Suprapubic skin (tissue), 4 donors: ENCODE measurements at regions not wholly inside any gene's neighbourhood (a gene's known extent, or its start where the extent isn't known, plus 50 kb on each side); places are given as distances from the start of the nearest gene placed in this dataset.

Source experiments
- DNase-seq, 2 donors: peaks; one replicate each; pipeline ENCODE4 v3.0.0-alpha.2; 2019; ENCODE audit warnings: low spot score in 2 of 2
- H3K27ac ChIP-seq: fragments of 200-600 bp; sonication (generic); one replicate; pipeline ENCODE4 v1.5.1; 2019
- H3K27me3 ChIP-seq: fragments of 200-600 bp; sonication (generic); one replicate; pipeline ENCODE4 v1.5.1; 2019
- H3K36me3 ChIP-seq: fragments of 200-600 bp; sonication (generic); one replicate; pipeline ENCODE4 v1.5.1; 2019
- H3K4me1 ChIP-seq: fragments of 200-600 bp; sonication (generic); one replicate; pipeline ENCODE4 v1.5.1; 2019
- H3K4me3 ChIP-seq: fragments of 200-600 bp; sonication (generic); one replicate; pipeline ENCODE4 v1.5.1; 2019; ENCODE audit warnings: mild to moderate bottlenecking
- H3K9me3 ChIP-seq: fragments of 200-600 bp; sonication (generic); one replicate; pipeline ENCODE4 v1.5.1; 2019
- CTCF ChIP-seq, 2 donors: fragments of 200-600 bp in 1 of 2; fragments of 450-650 bp in 1 of 2; sonication (generic) in 1 of 2; IDR thresholded peaks; one replicate each; pipeline ENCODE4 v1.5.1; 2016 to 2019; ENCODE audit warnings: antibody characterized with exemption in 2 of 2, mild to moderate bottlenecking in 1 of 2, moderate library complexity in 1 of 2
- EP300 ChIP-seq: sonication (generic); formaldehyde crosslinking; IDR thresholded peaks from one replicate; pipeline ENCODE4 v1.6.1; 2017; ENCODE audit warnings: antibody characterized with exemption
- POLR2A ChIP-seq, 2 donors: fragments of 450-650 bp; IDR thresholded peaks; one replicate each; pipeline ENCODE4 v1.6.1; 2017; ENCODE audit warnings: antibody characterized with exemption in 2 of 2, mild to moderate bottlenecking in 2 of 2, moderate library complexity in 2 of 2
- POLR2AphosphoS5 ChIP-seq, 3 donors: sonication (generic); formaldehyde crosslinking; IDR thresholded peaks; one replicate each; pipeline ENCODE4 v1.6.1; 2017; ENCODE audit warnings: antibody characterized with exemption in 3 of 3
- WGBS: methylation state at CpG from one replicate; pipeline ENCODE4 v1.1.5; 2018; 5-methylcytosine and 5-hydroxymethylcytosine counted together

- Histone ChIP-seq H3K36me3 (no peaks in the 10 kb centered on the region), H3K4me1 (peaks cover 6% of the 10 kb centered on the region), H3K27me3 (peaks cover 3% of the 10 kb centered on the region), H3K4me3 (no peak overlapping the region), H3K9me3 (no peaks in the 10 kb centered on the region), H3K27ac (no peak overlapping the region)
- TF ChIP-seq POLR2AphosphoS5 (IDR thresholded peaks at IDR 0.05) = no peak
- no peak for TF ChIP-seq EP300
- no peak for TF ChIP-seq CTCF (IDR thresholded peaks at IDR 0.05)
- no peak for TF ChIP-seq POLR2A (IDR thresholded peaks at IDR 0.05)
- no peak for DNase-seq
- 3% methylated on average over 1 of the region's 1 CpG for WGBS
Measured at GRCh38 chr16:17606460-17606859, 135.7 kb upstream of the XYLT1 start.

GRCh38 chr16:17605784-17606183, 135.0 kb upstream of the XYLT1 start:
- H3K27ac ChIP-seq = no peak overlapping the region
- TF ChIP-seq EP300 = no peak
- TF ChIP-seq CTCF (IDR thresholded peaks at IDR 0.05) = no peak
- TF ChIP-seq POLR2A (IDR thresholded peaks at IDR 0.05) = no peak
- TF ChIP-seq POLR2AphosphoS5 (IDR thresholded peaks at IDR 0.05) = no peak
- no peaks in the 10 kb centered on the region for H3K36me3 ChIP-seq
- H3K9me3 ChIP-seq = no peaks in the 10 kb centered on the region
- peaks cover 4% of the 10 kb centered on the region for H3K4me1 ChIP-seq
- DNase-seq = no peak
- WGBS = 87% methylated on average over 4 of the region's 4 CpGs
- no peak overlapping the region for H3K4me3 ChIP-seq
- peaks cover 3% of the 10 kb centered on the region for H3K27me3 ChIP-seq

- Histone ChIP-seq H3K9me3 (no peaks in the 10 kb centered on the region), H3K36me3 (no peaks in the 10 kb centered on the region), H3K4me1 (peaks cover 4% of the 10 kb centered on the region), H3K27me3 (peaks cover 3% of the 10 kb centered on the region), H3K27ac (no peak overlapping the region), H3K4me3 (no peak overlapping the region)
- WGBS = 31% methylated on average over 1 of the region's 1 CpG
- DNase-seq = no peak
- no peak for TF ChIP-seq POLR2A (IDR thresholded peaks at IDR 0.05)
- TF ChIP-seq POLR2AphosphoS5 (IDR thresholded peaks at IDR 0.05) = no peak
- no peak for TF ChIP-seq EP300
Measured at GRCh38 chr16:17603626-17604025, 132.9 kb upstream of the XYLT1 start.

GRCh38 chr16:17602678-17603077, 131.9 kb upstream of the XYLT1 start:
- no peak for DNase-seq
- H3K4me1 ChIP-seq = peaks cover 4% of the 10 kb centered on the region
- no peak for TF ChIP-seq POLR2A (IDR thresholded peaks at IDR 0.05)
- no peak for TF ChIP-seq EP300
- no peak for TF ChIP-seq POLR2AphosphoS5 (IDR thresholded peaks at IDR 0.05)
- no peak for TF ChIP-seq CTCF (IDR thresholded peaks at IDR 0.05)
- no peaks in the 10 kb centered on the region for H3K9me3 ChIP-seq
- no peak overlapping the region for H3K27ac ChIP-seq
- peaks cover 3% of the 10 kb centered on the region for H3K27me3 ChIP-seq
- no peaks in the 10 kb centered on the region for H3K36me3 ChIP-seq
- 44% methylated on average over 3 of the region's 3 CpGs for WGBS
- no peak overlapping the region for H3K4me3 ChIP-seq

- Histone ChIP-seq H3K4me1 (no peaks in the 10 kb centered on the region), H3K27ac (no peak overlapping the region), H3K36me3 (no peaks in the 10 kb centered on the region), H3K9me3 (no peaks in the 10 kb centered on the region), H3K27me3 (no peaks in the 10 kb centered on the region), H3K4me3 (no peak overlapping the region)
- WGBS = 89% methylated on average over 1 of the region's 1 CpG
- no peak for TF ChIP-seq CTCF (IDR thresholded peaks at IDR 0.05)
- no peak for TF ChIP-seq POLR2A (IDR thresholded peaks at IDR 0.05)
- no peak for TF ChIP-seq EP300
- TF ChIP-seq POLR2AphosphoS5 (IDR thresholded peaks at IDR 0.05) = no peak
- DNase-seq = no peak
Measured at GRCh38 chr16:17598968-17599367, 128.2 kb upstream of the XYLT1 start.
